IMR-90 (cell line): ENCODE measurements at regions not wholly inside any gene's neighbourhood (a gene's known extent, or its start where the extent isn't known, plus 50 kb on each side); places are given as distances from the start of the nearest gene placed in this dataset.

ENCODE experiments used
- CHD1 ChIP-seq: IDR thresholded peaks from 2 replicates; pipeline ENCODE4 v1.6.1; 2012; ENCODE audit warnings: low read depth, low read length, improper control_type of control experiment
- FOS ChIP-seq: fragments of 150-350 bp; IDR thresholded peaks from 2 replicates; pipeline ENCODE4 v1.6.1; 2016; ENCODE audit warnings: low read depth, low read length
- MAFK ChIP-seq: IDR thresholded peaks from 2 replicates; pipeline ENCODE4 v1.6.1; 2012; ENCODE audit warnings: low read depth, low read length, improper control_type of control experiment
- MAZ ChIP-seq: IDR thresholded peaks from 2 replicates; pipeline ENCODE4 v1.6.1; 2012; ENCODE audit warnings: low read depth, mild to moderate bottlenecking, low read length, improper control_type of control experiment, moderate library complexity, borderline replicate concordance
- MXI1 ChIP-seq: IDR thresholded peaks from 2 replicates; pipeline ENCODE4 v1.6.1; 2012; ENCODE audit warnings: low read depth, mild to moderate bottlenecking, low read length, moderate library complexity, borderline replicate concordance
- NFE2L2 ChIP-seq: fragments of 150-350 bp; IDR thresholded peaks from 2 replicates; pipeline ENCODE4 v1.6.1; 2016; ENCODE audit warnings: low read depth, mild to moderate bottlenecking, low read length
- POLR2A ChIP-seq: IDR thresholded peaks from 2 replicates; pipeline ENCODE4 v1.6.1; 2012; ENCODE audit warnings: mild to moderate bottlenecking, low read depth, low read length
- RAD21 ChIP-seq: IDR thresholded peaks from 2 replicates; pipeline ENCODE4 v1.6.1; 2012; ENCODE audit warnings: low read length, improper control_type of control experiment
- RCOR1 ChIP-seq: IDR thresholded peaks from 2 replicates; pipeline ENCODE4 v1.6.1; 2012; ENCODE audit warnings: mild to moderate bottlenecking, low read length, improper control_type of control experiment; ENCODE audit not compliant: insufficient replicate concordance
- RFX5 ChIP-seq: IDR thresholded peaks from 2 replicates; pipeline ENCODE4 v1.8.0; 2012; ENCODE audit warnings: low read depth, mild to moderate bottlenecking, low read length, moderate library complexity
- SMC3 ChIP-seq: fragments of 150-350 bp; IDR thresholded peaks from 2 replicates; pipeline ENCODE4 v1.6.1; 2016; ENCODE audit warnings: low read depth, mild to moderate bottlenecking, antibody characterized with exemption, low read length, moderate library complexity
- TF ChIP-seq, protein P1 (sequence below): conservative IDR thresholded peaks from 2 replicates; pipeline ENCODE4 v1.5.1; 2012; ENCODE audit warnings: mild to moderate bottlenecking, low read depth, low read length, improper control_type of control experiment
- TF ChIP-seq, protein P2 (sequence below): fragments of 150-350 bp; IDR thresholded peaks from 2 replicates; pipeline ENCODE4 v1.6.1; 2017; ENCODE audit warnings: mild to moderate bottlenecking, antibody characterized with exemption, low read length, low read depth

DNA sequence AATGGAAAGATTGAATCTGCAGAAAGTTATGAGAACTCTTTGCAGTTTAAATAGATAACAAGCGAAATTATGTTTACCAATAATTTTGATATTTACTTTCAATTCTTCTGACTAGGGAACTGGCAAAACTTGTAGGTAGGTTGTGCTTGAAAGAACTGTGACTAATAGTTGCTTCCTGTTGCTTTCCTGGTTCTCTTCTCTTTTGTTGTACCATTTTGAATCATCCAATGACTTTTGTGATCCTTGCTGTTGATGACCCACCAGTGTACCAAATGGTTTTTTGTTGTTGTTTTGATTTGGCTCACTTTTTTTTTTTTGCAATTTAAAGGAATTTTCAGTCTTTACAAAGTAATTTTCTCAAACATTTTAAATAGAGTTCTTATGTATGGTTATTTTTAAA is 64.9 kb upstream of the DCBLD2 start:
- TF ChIP-seq FOS: no peak
- TF ChIP-seq, protein P1, sequence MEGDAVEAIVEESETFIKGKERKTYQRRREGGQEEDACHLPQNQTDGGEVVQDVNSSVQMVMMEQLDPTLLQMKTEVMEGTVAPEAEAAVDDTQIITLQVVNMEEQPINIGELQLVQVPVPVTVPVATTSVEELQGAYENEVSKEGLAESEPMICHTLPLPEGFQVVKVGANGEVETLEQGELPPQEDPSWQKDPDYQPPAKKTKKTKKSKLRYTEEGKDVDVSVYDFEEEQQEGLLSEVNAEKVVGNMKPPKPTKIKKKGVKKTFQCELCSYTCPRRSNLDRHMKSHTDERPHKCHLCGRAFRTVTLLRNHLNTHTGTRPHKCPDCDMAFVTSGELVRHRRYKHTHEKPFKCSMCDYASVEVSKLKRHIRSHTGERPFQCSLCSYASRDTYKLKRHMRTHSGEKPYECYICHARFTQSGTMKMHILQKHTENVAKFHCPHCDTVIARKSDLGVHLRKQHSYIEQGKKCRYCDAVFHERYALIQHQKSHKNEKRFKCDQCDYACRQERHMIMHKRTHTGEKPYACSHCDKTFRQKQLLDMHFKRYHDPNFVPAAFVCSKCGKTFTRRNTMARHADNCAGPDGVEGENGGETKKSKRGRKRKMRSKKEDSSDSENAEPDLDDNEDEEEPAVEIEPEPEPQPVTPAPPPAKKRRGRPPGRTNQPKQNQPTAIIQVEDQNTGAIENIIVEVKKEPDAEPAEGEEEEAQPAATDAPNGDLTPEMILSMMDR: no peak
- TF ChIP-seq SMC3: no peak
- no peak for TF ChIP-seq NFE2L2
- no peak for TF ChIP-seq MXI1
- no peak for TF ChIP-seq POLR2A
- TF ChIP-seq, protein P2, sequence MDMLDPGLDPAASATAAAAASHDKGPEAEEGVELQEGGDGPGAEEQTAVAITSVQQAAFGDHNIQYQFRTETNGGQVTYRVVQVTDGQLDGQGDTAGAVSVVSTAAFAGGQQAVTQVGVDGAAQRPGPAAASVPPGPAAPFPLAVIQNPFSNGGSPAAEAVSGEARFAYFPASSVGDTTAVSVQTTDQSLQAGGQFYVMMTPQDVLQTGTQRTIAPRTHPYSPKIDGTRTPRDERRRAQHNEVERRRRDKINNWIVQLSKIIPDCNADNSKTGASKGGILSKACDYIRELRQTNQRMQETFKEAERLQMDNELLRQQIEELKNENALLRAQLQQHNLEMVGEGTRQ: no peak
- TF ChIP-seq RFX5: no peak
- TF ChIP-seq MAZ: no peak
- TF ChIP-seq RAD21: no peak
- TF ChIP-seq RCOR1: no peak
- TF ChIP-seq CHD1: no peak
- no peak for TF ChIP-seq MAFK
